Neutrophil (primary cell): ENCODE measurements at regions not wholly inside any gene's neighbourhood (a gene's known extent, or its start where the extent isn't known, plus 50 kb on each side); places are given as distances from the start of the nearest gene placed in this dataset.

Experiments
- H3K27ac ChIP-seq: fragments of 200-600 bp; sonication (generic); 2 replicates; pipeline ENCODE4 v1.5.1; 2016; ENCODE audit warnings: mild to moderate bottlenecking, moderate library complexity
- H3K27me3 ChIP-seq: fragments of 200-600 bp; sonication (generic); 2 replicates; pipeline ENCODE4 v1.6.0; 2016; ENCODE audit warnings: mild to moderate bottlenecking
- H3K36me3 ChIP-seq: fragments of 200-600 bp; sonication (generic); 2 replicates; pipeline ENCODE4 v1.5.1; 2017
- H3K4me1 ChIP-seq, 2 experiments: fragments of 200-600 bp in 1 of 2; sonication (generic) in 1 of 2; 1 replicate in 1 of 2; 2 replicates in 1 of 2; pipeline versions ENCODE4 v1.5.1 to v1.6.1; 2013 to 2016; ENCODE audit warnings: low read depth in 1 of 2, low read length in 1 of 2, mild to moderate bottlenecking in 1 of 2, moderate library complexity in 1 of 2; ENCODE audit not compliant: control insufficient read depth in 1 of 2, insufficient read depth in 1 of 2
- H3K4me3 ChIP-seq, 2 experiments: fragments of 200-600 bp in 1 of 2; sonication (generic) in 1 of 2; 1 replicate in 1 of 2; 2 replicates in 1 of 2; pipeline ENCODE4 v1.5.1; 2013 to 2016; ENCODE audit warnings: low read depth in 1 of 2, low read length in 1 of 2, mild to moderate bottlenecking in 1 of 2, moderate library complexity in 1 of 2
- H3K9me3 ChIP-seq: fragments of 200-600 bp; sonication (generic); 2 replicates; pipeline ENCODE4 v1.5.1; 2016
- TF ChIP-seq, protein P1 (sequence below): fragments of 200-600 bp; sonication (generic); IDR thresholded peaks from 2 replicates; pipeline ENCODE4 v1.5.1; 2016; ENCODE audit warnings: antibody characterized with exemption

DNA sequence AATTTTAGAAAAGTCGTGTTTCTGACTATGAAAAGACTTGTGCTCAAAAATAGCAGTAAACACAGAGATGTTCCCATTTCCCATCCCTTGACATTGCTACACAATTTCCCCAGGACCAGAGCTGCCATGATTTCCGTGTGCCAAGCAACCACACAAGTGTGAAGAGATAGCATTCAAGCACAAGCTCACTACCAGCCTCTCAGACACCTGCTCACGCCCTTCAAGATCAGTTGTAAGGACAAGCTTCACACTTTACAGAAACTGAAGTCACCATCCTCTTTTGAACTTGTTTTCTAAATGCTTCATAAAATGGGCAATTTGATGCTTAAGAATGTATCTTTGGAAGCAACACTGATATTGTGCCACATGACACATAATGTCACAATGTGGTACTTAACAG lies 333.1 kb downstream of the CAAP1 start:
- Histone ChIP-seq H3K36me3 (no peaks in the 10 kb centered on the region), H3K4me3 (no peak overlapping the region), H3K9me3 (no peaks in the 10 kb centered on the region), H3K27me3 (no peaks in the 10 kb centered on the region), H3K27ac (no peak overlapping the region), H3K4me1 (no peaks in the 10 kb centered on the region)
- TF ChIP-seq, protein P1, sequence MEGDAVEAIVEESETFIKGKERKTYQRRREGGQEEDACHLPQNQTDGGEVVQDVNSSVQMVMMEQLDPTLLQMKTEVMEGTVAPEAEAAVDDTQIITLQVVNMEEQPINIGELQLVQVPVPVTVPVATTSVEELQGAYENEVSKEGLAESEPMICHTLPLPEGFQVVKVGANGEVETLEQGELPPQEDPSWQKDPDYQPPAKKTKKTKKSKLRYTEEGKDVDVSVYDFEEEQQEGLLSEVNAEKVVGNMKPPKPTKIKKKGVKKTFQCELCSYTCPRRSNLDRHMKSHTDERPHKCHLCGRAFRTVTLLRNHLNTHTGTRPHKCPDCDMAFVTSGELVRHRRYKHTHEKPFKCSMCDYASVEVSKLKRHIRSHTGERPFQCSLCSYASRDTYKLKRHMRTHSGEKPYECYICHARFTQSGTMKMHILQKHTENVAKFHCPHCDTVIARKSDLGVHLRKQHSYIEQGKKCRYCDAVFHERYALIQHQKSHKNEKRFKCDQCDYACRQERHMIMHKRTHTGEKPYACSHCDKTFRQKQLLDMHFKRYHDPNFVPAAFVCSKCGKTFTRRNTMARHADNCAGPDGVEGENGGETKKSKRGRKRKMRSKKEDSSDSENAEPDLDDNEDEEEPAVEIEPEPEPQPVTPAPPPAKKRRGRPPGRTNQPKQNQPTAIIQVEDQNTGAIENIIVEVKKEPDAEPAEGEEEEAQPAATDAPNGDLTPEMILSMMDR = no peak

DNA sequence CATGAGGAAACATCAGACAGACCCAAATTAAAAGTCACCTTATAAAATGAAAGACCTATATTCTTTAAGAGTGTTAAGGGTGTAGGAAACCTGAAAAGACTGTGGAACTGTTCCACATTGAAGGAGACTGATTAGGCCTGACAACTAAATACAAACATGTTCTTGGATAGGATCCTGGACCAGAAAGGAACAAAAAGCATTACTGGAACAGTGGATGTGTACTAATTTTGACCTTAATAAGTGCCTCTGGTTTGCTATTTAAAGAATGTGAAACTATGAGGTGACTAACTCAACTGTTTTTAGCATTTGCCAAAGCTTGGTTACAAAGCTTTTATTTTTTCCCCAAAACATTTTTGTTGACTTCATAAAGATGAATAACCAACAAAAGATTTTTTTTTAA lies 340.6 kb downstream of the CAAP1 start:
- Histone ChIP-seq H3K27me3 (no peaks in the 10 kb centered on the region), H3K4me1 (no peaks in the 10 kb centered on the region), H3K9me3 (no peaks in the 10 kb centered on the region), H3K4me3 (no peak overlapping the region), H3K36me3 (no peaks in the 10 kb centered on the region), H3K27ac (no peak overlapping the region)
- TF ChIP-seq, protein P1 = no peak

DNA sequence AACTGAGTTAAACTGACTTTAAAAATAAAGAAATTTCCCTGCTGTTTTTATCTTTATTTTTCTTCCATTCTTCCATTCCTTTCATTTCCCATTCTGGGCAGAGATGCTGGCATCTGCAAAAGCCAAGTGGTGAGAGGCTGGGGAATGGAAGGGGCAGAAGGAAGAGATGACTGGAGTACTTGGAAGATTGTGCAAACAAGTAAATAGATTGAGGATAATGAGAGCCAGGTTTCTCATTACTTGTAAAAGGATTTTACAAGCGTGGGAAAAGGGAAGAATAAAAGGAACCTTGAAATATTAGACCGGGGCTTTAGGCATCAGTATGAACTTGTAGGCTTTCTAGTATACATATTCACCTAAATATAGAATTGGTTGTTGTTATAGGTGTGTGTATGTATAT lies 341.2 kb downstream of the CAAP1 start:
- TF ChIP-seq, protein P1 = no peak
- H3K36me3 ChIP-seq = no peaks in the 10 kb centered on the region
- H3K4me1 ChIP-seq = no peaks in the 10 kb centered on the region
- H3K27me3 ChIP-seq = no peaks in the 10 kb centered on the region
- no peak overlapping the region for H3K4me3 ChIP-seq
- no peak overlapping the region for H3K27ac ChIP-seq
- no peaks in the 10 kb centered on the region for H3K9me3 ChIP-seq

DNA sequence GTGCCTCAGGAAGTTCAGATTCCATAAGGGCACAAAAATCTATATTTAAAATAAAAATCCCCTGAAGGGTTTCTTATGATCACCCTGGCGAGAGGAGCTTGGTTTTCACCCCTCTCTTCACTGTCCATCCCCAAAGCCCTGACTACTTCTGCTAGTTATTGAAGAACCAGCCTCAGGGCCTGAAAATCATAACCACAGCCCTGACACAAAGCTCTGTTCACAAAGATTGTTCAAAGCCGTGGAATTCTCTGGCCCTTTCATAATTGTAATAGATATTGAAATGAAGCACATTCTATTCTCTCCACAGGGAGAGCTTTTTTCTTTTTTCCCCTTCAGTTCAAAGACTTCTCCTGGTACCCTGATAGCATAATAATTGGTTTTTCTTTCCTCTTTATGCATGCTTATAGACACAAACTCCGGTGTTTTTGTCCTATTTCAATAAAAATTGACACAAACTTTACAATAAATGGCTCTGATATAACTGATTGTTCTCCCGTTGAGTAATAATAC lies 343.8 kb downstream of the CAAP1 start:
- TF ChIP-seq, protein P1 = no peak
- Histone ChIP-seq H3K27ac (no peak overlapping the region), H3K27me3 (no peaks in the 10 kb centered on the region), H3K36me3 (no peaks in the 10 kb centered on the region), H3K4me1 (no peaks in the 10 kb centered on the region), H3K4me3 (no peak overlapping the region), H3K9me3 (no peaks in the 10 kb centered on the region)

DNA sequence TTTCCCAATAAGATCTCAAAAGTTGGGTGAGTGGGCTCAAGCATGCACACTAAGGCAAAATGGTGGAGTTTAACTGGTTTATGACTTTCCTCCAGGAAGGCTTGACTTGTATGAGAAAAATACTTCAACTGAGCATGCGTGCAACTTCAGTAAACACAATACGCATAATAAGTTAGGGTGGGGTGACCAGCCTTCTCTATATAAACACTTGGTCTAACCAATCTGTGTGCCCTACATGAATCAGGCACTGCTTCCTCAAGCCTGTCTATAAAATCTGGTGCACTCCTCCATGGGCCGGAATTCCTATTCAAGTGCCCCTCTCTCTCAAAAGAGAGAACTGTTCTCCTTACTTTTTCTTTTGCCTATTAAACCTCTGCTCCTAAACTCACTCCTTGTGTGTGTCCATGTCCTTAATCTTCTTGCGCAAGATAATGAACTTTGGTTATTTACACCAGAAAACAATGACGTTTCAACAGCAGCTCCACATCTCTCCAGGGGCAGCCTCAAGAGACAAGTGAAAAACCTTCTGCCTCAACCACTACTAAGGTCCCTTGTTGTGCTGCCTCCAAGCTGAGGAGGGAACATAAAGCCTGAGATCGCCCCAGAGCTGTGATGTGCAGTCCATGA lies 352.6 kb downstream of the CAAP1 start:
- H3K27me3 ChIP-seq = no peaks in the 10 kb centered on the region
- no peak overlapping the region for H3K4me3 ChIP-seq
- H3K4me1 ChIP-seq = no peaks in the 10 kb centered on the region
- TF ChIP-seq, protein P1 = no peak
- no peaks in the 10 kb centered on the region for H3K9me3 ChIP-seq
- no peak overlapping the region for H3K27ac ChIP-seq
- no peaks in the 10 kb centered on the region for H3K36me3 ChIP-seq
